DOHH2 (cell line): ENCODE measurements at regions not wholly inside any gene's neighbourhood (a gene's known extent, or its start where the extent isn't known, plus 50 kb on each side); places are given as distances from the start of the nearest gene placed in this dataset.

Experiments used
- EZH2phosphoT487 ChIP-seq: fragments of 200-600 bp; sonication (generic); IDR thresholded peaks from 2 replicates; pipeline ENCODE4 v1.6.1; 2017; ENCODE audit warnings: borderline replicate concordance, mild to moderate bottlenecking, antibody characterized with exemption, low read length, moderate library complexity, mixed read lengths
- TF ChIP-seq, protein P1 (sequence below): fragments of 200-600 bp; sonication (generic); IDR thresholded peaks from one replicate; pipeline ENCODE4 v1.5.1; 2014; ENCODE audit warnings: antibody characterized with exemption, mild to moderate bottlenecking, low read depth, low read length; ENCODE audit not compliant: poor library complexity, severe bottlenecking

DNA sequence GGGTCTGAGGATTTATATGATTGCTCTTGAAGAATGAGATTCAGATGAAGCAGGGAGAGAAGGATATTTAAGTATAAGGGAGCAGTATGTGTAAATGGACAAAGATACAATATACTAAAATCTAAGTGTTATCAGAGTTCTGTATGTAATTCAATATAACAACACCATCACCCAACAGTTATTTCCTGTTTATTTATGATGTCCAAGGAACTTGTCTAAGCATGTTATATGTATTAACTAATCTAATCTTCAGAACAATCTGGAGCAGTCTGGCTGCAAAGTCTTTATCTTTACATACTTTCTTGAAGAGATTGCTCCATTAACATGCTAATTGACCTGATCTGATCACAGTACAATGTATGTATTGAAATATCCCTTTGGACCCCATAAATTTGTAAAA is 203.8 kb upstream of the WDFY3 start:
- TF ChIP-seq, protein P1, sequence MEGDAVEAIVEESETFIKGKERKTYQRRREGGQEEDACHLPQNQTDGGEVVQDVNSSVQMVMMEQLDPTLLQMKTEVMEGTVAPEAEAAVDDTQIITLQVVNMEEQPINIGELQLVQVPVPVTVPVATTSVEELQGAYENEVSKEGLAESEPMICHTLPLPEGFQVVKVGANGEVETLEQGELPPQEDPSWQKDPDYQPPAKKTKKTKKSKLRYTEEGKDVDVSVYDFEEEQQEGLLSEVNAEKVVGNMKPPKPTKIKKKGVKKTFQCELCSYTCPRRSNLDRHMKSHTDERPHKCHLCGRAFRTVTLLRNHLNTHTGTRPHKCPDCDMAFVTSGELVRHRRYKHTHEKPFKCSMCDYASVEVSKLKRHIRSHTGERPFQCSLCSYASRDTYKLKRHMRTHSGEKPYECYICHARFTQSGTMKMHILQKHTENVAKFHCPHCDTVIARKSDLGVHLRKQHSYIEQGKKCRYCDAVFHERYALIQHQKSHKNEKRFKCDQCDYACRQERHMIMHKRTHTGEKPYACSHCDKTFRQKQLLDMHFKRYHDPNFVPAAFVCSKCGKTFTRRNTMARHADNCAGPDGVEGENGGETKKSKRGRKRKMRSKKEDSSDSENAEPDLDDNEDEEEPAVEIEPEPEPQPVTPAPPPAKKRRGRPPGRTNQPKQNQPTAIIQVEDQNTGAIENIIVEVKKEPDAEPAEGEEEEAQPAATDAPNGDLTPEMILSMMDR, result no peak
- no peak for TF ChIP-seq EZH2phosphoT487
